Activated gamma-delta T cell treated with anti-CD3 and anti-CD28 coated beads, Interleukin-2, amount 50 U/mL, for 16 hours (primary cell): ENCODE measurements at regions not wholly inside any gene's neighbourhood (a gene's known extent, or its start where the extent isn't known, plus 50 kb on each side); places are given as distances from the start of the nearest gene placed in this dataset.

Source experiments
- DNase-seq: peaks from one replicate; pipeline ENCODE4 v3.0.0-alpha.2; 2020; ENCODE audit warnings: low read depth

- no peak for DNase-seq
These were observed 117.5 kb downstream of the EDEM1 start for GRCh38 chr3:5304789-5305683.

- no peak for DNase-seq
These were observed 118.1 kb downstream of the EDEM1 start for GRCh38 chr3:5305684-5305989.

- no peak for DNase-seq
These were observed 121.7 kb downstream of the EDEM1 start for GRCh38 chr3:5309171-5309570.

GRCh38 chr3:5309602-5310001 is 122.1 kb downstream of the EDEM1 start:
- no peak for DNase-seq

- DNase-seq, result no peak
These were observed 123.0 kb downstream of the EDEM1 start for GRCh38 chr3:5310509-5310908.

GRCh38 chr3:5312290-5312689 is 124.8 kb downstream of the EDEM1 start:
- no peak for DNase-seq

GRCh38 chr3:5314897-5315296 is 127.4 kb downstream of the EDEM1 start:
- no peak for DNase-seq

- DNase-seq, result no peak
These were observed 130.1 kb downstream of the EDEM1 start for GRCh38 chr3:5317557-5317956.

- DNase-seq, result no peak
These were observed 131.9 kb downstream of the EDEM1 start for GRCh38 chr3:5319454-5319853.

- no peak for DNase-seq
These were observed 134.3 kb downstream of the EDEM1 start for GRCh38 chr3:5321666-5322340.

GRCh38 chr3:5324780-5325179 is 137.3 kb downstream of the EDEM1 start:
- DNase-seq, result no peak

GRCh38 chr3:5330152-5330810 is 142.8 kb downstream of the EDEM1 start:
- no peak for DNase-seq

GRCh38 chr3:5331567-5332269 is 144.2 kb downstream of the EDEM1 start:
- DNase-seq, result no peak

GRCh38 chr3:5332270-5332956 is 144.9 kb downstream of the EDEM1 start:
- DNase-seq, result no peak

- no peak for DNase-seq
These were observed 152.5 kb downstream of the EDEM1 start for GRCh38 chr3:5339967-5340535.

GRCh38 chr3:5341610-5342009 is 154.1 kb downstream of the EDEM1 start:
- DNase-seq, result no peak

GRCh38 chr3:5343459-5343858 is 156.0 kb downstream of the EDEM1 start:
- DNase-seq, result no peak

GRCh38 chr3:5344707-5345106 is 157.2 kb downstream of the EDEM1 start:
- no peak for DNase-seq

- DNase-seq, result no peak
These were observed 160.0 kb downstream of the EDEM1 start for GRCh38 chr3:5347486-5347885.

GRCh38 chr3:5348229-5348902 is 160.9 kb downstream of the EDEM1 start:
- no peak for DNase-seq

GRCh38 chr3:5349343-5349742 is 161.8 kb downstream of the EDEM1 start:
- no peak for DNase-seq
